ES-I3 (cell line): ENCODE measurements at regions not wholly inside any gene's neighbourhood (a gene's known extent, or its start where the extent isn't known, plus 50 kb on each side); places are given as distances from the start of the nearest gene placed in this dataset.
"Not testable (repeated sequence)": the region's sequence is repeated elsewhere in the genome, so short reads cannot be mapped to it uniquely, and the experiment has no call there.

Experiments
- H3K36me3 ChIP-seq: 2 replicates; pipeline ENCODE4 v1.6.1; 2013; ENCODE audit warnings: mild to moderate bottlenecking, low read length, control low read depth, moderate library complexity; ENCODE audit not compliant: insufficient read depth
- H3K4me1 ChIP-seq: 2 replicates; pipeline ENCODE4 v1.6.1; 2013; ENCODE audit warnings: mild to moderate bottlenecking, control low read depth, low read length; ENCODE audit not compliant: insufficient read depth
- H3K9ac ChIP-seq: 2 replicates; pipeline ENCODE4 v1.6.1; 2013; ENCODE audit warnings: low read depth, mild to moderate bottlenecking, low read length, moderate library complexity
- H3K9me3 ChIP-seq: 2 replicates; pipeline ENCODE4 v1.6.1; 2013; ENCODE audit warnings: mild to moderate bottlenecking, low read length, moderate library complexity; ENCODE audit not compliant: control insufficient read depth, insufficient read depth

DNA sequence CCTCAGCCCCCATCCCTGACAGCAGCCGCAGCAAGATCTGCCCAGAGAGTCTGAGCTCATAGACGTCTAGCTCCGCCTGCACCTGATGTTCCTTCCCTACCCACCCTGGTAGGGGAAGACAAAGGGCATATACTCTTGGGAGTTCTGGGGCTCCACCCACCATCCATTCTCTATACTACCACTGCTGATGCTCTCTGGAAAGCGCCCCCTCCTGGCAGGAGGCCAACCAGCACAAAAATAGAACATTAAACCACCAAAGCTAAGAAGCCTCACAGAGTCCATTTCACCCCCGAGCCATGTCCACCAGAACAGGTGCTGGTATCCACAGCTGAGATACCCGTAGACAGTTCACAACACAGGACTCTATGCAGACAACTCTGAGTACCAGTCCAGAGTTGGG lies 662.6 kb upstream of the FAM98A start:
- Histone ChIP-seq H3K36me3 (no peaks in the 10 kb centered on the region), H3K4me1 (no peaks in the 10 kb centered on the region), H3K9ac (no peak overlapping the region), H3K9me3 (no peaks in the 10 kb centered on the region)

DNA sequence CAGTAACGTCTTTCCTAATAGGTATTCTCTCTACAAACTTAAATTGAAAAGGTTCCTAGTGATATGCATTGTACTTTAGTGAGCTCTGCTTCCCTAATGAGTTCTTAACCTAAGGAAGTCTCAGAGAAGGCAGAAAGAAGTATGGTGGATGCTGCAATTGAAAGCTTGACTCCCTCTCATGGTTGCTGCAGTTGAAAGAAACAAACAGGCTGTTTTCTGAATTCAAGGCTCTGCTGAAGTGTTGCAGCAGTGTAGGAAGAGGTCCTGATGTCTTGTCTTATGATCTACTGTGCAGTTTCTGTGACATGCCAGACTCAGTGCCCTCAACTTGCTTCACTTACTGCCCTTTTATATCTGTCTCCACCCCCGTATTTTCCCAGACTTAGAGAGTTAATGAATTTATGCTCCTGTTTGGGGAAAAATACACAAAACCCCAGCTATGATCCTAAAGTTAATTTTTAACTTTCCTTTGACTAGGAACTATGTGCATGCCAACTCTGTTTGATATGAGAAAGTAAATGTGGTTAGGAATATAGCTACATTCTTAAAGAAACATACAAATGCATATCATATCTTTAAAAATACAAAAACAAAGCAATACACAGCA lies 655.3 kb upstream of the FAM98A start:
- no peaks in the 10 kb centered on the region for H3K4me1 ChIP-seq
- H3K36me3 ChIP-seq = no peaks in the 10 kb centered on the region
- no peak overlapping the region for H3K9ac ChIP-seq
- H3K9me3 ChIP-seq = no peaks in the 10 kb centered on the region

- H3K9ac ChIP-seq = no peak overlapping the region
- H3K4me1 ChIP-seq = no peaks in the 10 kb centered on the region
- H3K9me3 ChIP-seq = no peaks in the 10 kb centered on the region
- H3K36me3 ChIP-seq = no peaks in the 10 kb centered on the region
Observed at GRCh38 chr2:34252111-34252510, 653.0 kb upstream of the FAM98A start.

- no peaks in the 10 kb centered on the region for H3K4me1 ChIP-seq
- H3K9ac ChIP-seq = no peak overlapping the region
- H3K9me3 ChIP-seq = no peaks in the 10 kb centered on the region
- H3K36me3 ChIP-seq = no peaks in the 10 kb centered on the region
Observed at GRCh38 chr2:34251578-34251977, 652.5 kb upstream of the FAM98A start.

- Histone ChIP-seq H3K9me3 (peaks cover 5% of the 10 kb centered on the region; the same call in 1 of the 2 replicates), H3K9ac (no peak overlapping the region), H3K36me3 (no peaks in the 10 kb centered on the region), H3K4me1 (no peaks in the 10 kb centered on the region)
Observed at GRCh38 chr2:34244195-34244594, 645.1 kb upstream of the FAM98A start.

DNA sequence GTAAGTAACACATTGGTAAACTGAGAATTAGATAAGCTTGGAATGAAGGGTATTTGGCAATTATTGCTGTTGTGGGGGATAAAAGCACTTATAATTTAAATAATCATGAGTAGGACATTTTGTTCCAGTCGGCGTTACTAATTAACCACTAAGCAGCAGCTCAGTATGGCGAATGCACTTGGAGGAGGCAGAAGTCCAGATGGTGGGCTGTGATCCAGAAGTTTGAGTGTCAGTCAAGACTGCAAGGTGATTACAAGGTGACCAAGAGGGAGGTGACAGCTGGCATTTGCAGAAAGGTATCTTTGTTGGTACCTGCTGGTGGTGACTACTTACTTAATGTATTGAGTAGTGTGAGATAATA lies 643.6 kb upstream of the FAM98A start:
- no peaks in the 10 kb centered on the region for H3K4me1 ChIP-seq
- H3K9ac ChIP-seq = no peak overlapping the region
- no peaks in the 10 kb centered on the region for H3K36me3 ChIP-seq
- peaks cover 5% of the 10 kb centered on the region; the same call in 1 of the 2 replicates for H3K9me3 ChIP-seq

DNA sequence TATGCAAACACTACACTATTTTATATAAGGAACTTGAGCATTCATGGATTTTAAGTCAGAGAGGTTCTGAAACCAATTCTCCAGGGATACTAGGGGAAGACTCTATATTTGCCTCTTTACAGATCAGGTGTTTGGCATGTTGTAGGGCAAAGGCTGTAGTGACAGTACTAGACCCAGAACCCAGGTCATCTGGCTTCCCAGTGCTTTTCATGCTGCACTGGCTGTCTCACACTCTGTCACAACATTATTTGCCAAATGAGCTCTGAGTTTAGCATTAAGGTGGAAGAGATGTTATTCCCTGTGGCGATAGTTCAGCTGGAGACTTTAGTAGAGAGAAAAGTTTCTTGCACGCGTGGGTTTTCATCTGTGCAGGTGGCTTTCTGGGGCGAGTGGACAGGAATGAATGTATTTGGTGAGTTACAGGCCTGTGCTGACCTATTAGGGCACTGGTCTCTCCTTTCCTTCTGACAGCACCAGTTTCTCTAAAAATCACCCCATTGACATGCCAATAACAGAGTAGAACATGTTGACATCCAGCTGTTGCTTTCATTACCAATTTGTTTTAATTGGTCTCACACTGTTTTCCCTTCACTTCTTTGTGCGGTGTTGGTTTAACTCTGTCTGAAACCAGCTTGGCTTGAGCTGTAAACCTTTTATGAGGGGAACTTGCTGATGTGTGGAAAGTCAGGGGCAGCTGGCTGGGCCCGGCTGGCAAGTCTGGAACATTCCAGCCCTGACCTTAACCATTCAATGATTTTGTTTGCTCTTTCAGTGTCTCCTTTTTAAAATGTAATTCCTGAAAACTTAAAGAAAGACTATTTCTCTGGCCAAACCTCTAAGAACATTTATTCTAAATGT lies 643.0 kb upstream of the FAM98A start:
- Histone ChIP-seq H3K36me3 (no peaks in the 10 kb centered on the region), H3K4me1 (no peaks in the 10 kb centered on the region), H3K9ac (no peak overlapping the region), H3K9me3 (peaks cover 5% of the 10 kb centered on the region; the same call in 1 of the 2 replicates)

- H3K4me1 ChIP-seq = no peaks in the 10 kb centered on the region
- no peak overlapping the region for H3K9ac ChIP-seq
- peaks cover 5% of the 10 kb centered on the region for H3K9me3 ChIP-seq
- no peaks in the 10 kb centered on the region for H3K36me3 ChIP-seq
Observed at GRCh38 chr2:34239511-34239910, 640.4 kb upstream of the FAM98A start.

DNA sequence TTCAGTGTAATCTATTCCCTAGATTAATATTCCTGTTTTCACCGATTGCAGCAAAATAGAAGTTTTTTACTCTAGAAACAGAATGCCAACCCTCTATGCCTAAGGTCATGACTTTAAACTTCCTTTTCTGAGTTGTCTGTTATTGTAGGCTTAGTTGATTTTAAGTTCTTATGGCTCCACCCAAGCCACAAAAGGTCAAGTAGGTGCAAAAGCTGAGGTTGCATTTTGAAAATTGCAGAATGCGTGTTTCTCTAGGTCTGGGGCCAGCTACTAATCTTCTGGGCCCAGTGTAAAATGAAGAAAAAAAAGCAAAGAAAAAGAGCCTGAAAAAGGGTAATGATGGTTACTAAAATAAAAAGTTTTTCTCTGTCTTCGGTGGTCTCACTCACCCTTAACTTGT lies 635.7 kb upstream of the FAM98A start:
- Histone ChIP-seq H3K9ac (no peak overlapping the region), H3K4me1 (no peaks in the 10 kb centered on the region), H3K36me3 (no peaks in the 10 kb centered on the region), H3K9me3 (no peaks in the 10 kb centered on the region; the same call in 1 of the 2 replicates)

- no peaks in the 10 kb centered on the region; the same call in 1 of the 2 replicates for H3K9me3 ChIP-seq
- H3K36me3 ChIP-seq = no peaks in the 10 kb centered on the region
- no peaks in the 10 kb centered on the region for H3K4me1 ChIP-seq
- H3K9ac ChIP-seq = no peak overlapping the region
Observed at GRCh38 chr2:34229998-34230397, 630.9 kb upstream of the FAM98A start.

DNA sequence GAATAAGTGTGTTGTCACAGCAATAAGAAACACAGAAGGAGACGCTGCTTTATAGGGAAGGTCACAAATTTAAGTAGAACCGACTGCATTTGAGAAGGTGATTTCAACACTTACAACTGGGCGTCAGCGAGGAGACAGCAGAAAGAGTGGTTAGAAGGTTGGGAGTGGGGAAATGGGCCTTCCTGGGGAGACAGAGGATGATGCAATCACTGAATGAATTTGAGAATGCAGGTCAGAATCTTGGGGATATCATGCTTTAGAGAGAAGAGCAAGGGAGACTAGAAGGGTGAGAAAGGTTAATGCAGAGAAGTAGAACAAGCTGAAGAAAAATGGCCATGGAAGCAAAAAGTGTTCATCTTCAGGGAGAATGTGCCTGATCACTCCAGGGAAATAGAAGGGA lies 616.1 kb upstream of the FAM98A start:
- peaks cover 6% of the 10 kb centered on the region; the same call in 1 of the 2 replicates for H3K9me3 ChIP-seq
- no peaks in the 10 kb centered on the region for H3K36me3 ChIP-seq
- no peaks in the 10 kb centered on the region for H3K4me1 ChIP-seq
- no peak overlapping the region for H3K9ac ChIP-seq

- peaks cover 10% of the 10 kb centered on the region for H3K9me3 ChIP-seq
- not testable (repeated sequence) for H3K4me1 ChIP-seq, H3K9ac ChIP-seq, H3K36me3 ChIP-seq
Observed at GRCh38 chr2:34210382-34210781, 611.3 kb upstream of the FAM98A start.

GRCh38 chr2:34204560-34204959 lies 605.5 kb upstream of the FAM98A start:
- no peaks in the 10 kb centered on the region for H3K36me3 ChIP-seq
- no peak overlapping the region for H3K9ac ChIP-seq
- no peaks in the 10 kb centered on the region for H3K4me1 ChIP-seq
- peaks cover 2% of the 10 kb centered on the region; the same call in 1 of the 2 replicates for H3K9me3 ChIP-seq

DNA sequence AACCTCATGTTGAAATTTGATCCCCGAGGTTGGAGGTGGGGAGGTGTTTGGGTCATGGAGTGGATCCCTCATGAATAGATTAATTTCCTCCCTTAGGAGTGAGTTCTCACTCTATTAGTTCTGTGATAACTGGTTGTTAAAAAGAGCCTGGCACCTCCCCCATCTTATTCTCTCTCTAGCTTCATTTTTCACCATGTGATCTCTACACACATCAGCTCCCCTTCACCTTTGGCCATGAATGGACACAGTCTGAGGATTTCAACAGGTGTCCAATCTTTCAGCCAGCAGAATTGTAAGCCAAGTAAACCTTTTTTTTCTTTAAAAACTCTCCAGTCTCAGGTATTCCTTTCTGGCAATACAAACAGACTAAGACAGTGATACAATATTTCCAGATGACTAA lies 602.0 kb upstream of the FAM98A start:
- no peaks in the 10 kb centered on the region for H3K36me3 ChIP-seq
- no peak overlapping the region for H3K9ac ChIP-seq
- H3K9me3 ChIP-seq = no peaks in the 10 kb centered on the region
- no peaks in the 10 kb centered on the region for H3K4me1 ChIP-seq

GRCh38 chr2:34199971-34200370 lies 600.9 kb upstream of the FAM98A start:
- no peaks in the 10 kb centered on the region for H3K9me3 ChIP-seq
- H3K9ac ChIP-seq = no peak overlapping the region
- no peaks in the 10 kb centered on the region for H3K4me1 ChIP-seq
- no peaks in the 10 kb centered on the region for H3K36me3 ChIP-seq
